ENCODE measurements at regions not wholly inside any gene's neighbourhood (a gene's known extent, or its start where the extent isn't known, plus 50 kb on each side); places are given as distances from the start of the nearest gene placed in this dataset.

DNA sequence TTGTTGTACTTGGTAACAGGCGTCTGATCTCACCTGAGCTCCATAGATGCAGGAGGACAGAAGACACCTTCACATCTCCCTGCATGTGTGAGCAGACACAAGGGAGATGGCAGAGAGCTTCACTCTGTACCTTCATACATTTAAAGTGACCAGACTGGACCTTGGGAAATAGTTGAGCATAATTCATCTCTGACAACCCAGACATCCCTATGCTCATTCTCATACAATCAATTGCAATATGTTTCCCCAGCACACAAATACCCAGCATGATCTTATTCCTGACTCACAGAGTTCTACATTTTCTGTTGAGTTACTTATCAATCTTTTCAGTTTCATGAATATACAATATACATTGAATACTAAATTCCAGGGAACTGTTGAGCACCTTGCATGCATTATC, 488.2 kb upstream of the API5 start:
- no peak for TF ChIP-seq MAX (IDR thresholded peaks at IDR 0.05)
- no peak for TF ChIP-seq USF1 (IDR thresholded peaks at IDR 0.05)
- no peak for TF ChIP-seq EGR1 (IDR thresholded peaks at IDR 0.05)
- no peak for TF ChIP-seq RAD21 (IDR thresholded peaks at IDR 0.05; ENCODE audit: low read depth)
- TF ChIP-seq, protein P1, sequence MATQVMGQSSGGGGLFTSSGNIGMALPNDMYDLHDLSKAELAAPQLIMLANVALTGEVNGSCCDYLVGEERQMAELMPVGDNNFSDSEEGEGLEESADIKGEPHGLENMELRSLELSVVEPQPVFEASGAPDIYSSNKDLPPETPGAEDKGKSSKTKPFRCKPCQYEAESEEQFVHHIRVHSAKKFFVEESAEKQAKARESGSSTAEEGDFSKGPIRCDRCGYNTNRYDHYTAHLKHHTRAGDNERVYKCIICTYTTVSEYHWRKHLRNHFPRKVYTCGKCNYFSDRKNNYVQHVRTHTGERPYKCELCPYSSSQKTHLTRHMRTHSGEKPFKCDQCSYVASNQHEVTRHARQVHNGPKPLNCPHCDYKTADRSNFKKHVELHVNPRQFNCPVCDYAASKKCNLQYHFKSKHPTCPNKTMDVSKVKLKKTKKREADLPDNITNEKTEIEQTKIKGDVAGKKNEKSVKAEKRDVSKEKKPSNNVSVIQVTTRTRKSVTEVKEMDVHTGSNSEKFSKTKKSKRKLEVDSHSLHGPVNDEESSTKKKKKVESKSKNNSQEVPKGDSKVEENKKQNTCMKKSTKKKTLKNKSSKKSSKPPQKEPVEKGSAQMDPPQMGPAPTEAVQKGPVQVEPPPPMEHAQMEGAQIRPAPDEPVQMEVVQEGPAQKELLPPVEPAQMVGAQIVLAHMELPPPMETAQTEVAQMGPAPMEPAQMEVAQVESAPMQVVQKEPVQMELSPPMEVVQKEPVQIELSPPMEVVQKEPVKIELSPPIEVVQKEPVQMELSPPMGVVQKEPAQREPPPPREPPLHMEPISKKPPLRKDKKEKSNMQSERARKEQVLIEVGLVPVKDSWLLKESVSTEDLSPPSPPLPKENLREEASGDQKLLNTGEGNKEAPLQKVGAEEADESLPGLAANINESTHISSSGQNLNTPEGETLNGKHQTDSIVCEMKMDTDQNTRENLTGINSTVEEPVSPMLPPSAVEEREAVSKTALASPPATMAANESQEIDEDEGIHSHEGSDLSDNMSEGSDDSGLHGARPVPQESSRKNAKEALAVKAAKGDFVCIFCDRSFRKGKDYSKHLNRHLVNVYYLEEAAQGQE (IDR thresholded peaks at IDR 0.05; ENCODE audit: low read depth), result no peak
- TF ChIP-seq CEBPB (IDR thresholded peaks at IDR 0.05), result no peak
- no peak for TF ChIP-seq CREB1 (IDR thresholded peaks at IDR 0.05; ENCODE audit: low read depth)
- no peak for TF ChIP-seq FOXM1 (IDR thresholded peaks at IDR 0.05; ENCODE audit: borderline replicate concordance, low read depth)
- no peak for TF ChIP-seq YY1 (IDR thresholded peaks at IDR 0.05; ENCODE audit: low read depth)
- TF ChIP-seq EP300 (IDR thresholded peaks at IDR 0.05; ENCODE audit: borderline replicate concordance), result no peak
- no peak for TF ChIP-seq TCF12 (IDR thresholded peaks at IDR 0.05; ENCODE audit: low read depth)
- no peak for TF ChIP-seq ZBTB7A (IDR thresholded peaks at IDR 0.05; ENCODE audit: low read depth)
- no peak for TF ChIP-seq TEAD4 (IDR thresholded peaks at IDR 0.05)
